GM21619 (cell line): ENCODE measurements at regions not wholly inside any gene's neighbourhood (a gene's known extent, or its start where the extent isn't known, plus 50 kb on each side); places are given as distances from the start of the nearest gene placed in this dataset.

Experiments used
- ATAC-seq: cut with Tn5 transposase; IDR thresholded peaks from one replicate; pipeline ENCODE4 v1.9.1; 2021; ENCODE audit not compliant: unreplicated experiment

DNA sequence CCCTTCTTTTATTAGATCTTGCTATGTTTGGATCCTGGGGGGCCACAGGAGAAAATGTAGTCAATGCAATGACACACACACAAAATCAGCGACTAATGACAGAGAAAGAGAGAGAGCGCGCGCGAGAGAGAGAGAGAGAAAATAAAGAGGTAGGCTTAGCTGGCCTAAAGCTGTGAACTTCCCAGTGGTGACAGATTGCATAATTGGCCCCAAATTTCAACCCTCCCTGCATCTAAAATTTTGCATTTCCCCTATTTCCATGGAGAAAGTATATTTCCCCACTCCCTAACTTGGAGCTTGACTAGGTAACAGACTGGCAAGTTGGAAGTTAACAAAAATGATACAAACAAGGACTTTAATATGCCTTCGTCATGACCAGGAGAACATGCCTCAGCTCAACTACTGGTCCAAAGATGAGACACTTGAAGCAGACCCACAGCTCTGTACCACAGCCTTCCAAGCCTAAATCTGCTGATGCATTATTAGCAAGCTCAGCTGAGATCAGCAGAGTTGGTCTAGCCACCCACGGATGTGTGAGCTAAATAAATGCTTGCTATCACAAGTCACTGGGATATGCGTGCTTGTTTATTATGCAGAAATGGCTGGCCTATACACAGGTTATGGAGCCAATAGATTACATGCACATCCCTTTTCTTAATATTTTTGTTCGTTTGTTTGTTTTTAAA is 118.1 kb upstream of the PRDM1 start:
- ATAC-seq: no peak

DNA sequence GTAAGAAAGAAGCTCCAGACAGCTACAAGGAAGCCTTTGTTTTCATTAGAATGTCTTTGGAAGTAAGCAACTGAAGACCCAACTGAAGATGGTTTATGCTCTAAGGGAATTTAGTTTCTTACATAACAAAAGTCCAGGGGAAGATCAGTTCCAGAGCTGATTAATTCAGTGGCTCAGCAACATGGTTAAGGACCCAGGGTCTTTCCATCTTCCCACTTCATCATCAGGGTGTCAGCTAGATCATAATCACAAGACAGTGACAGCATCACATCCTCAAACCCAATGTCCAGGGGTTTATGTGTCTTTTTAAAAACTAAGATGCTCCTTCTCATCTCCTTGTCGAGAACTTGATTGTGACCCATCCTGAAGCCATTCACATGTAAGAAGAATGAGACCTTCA is 119.7 kb upstream of the PRDM1 start:
- ATAC-seq: no peak

DNA sequence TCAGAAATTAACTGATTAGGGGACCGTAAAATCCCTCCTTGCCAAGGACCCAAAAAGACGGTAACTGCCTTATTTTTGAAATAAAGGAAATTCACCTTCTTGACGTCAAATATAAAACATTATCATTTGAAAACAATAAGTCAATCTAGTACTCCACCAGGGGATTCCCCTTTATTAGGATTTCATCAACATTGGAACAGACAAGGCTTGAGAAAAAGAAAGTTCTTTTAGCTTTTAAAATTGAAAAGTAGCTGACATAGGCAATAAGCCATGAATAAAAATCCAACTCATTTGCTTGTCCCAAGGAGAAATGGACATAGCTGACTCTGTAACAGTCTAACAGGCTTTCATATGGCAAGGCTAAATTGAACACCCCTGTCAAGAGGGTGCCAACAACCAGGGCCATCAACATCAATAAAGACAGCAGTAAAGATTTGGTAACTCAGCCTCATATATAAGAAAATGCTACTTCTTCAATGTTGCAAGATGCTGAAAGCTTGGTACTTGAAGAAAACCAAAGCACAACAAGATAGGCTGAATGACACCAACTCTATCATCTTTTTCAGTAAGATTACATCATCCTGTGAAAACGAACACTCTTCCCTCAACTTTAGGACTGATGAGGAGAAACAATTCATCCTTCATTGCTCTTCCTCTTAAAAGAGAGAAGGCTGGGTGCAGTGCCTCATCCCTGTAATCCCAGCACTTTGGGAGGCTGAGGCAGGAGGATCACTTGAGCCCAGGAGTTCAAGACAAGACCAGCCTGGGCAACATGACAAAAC is 121.0 kb upstream of the PRDM1 start:
- ATAC-seq: no peak

DNA sequence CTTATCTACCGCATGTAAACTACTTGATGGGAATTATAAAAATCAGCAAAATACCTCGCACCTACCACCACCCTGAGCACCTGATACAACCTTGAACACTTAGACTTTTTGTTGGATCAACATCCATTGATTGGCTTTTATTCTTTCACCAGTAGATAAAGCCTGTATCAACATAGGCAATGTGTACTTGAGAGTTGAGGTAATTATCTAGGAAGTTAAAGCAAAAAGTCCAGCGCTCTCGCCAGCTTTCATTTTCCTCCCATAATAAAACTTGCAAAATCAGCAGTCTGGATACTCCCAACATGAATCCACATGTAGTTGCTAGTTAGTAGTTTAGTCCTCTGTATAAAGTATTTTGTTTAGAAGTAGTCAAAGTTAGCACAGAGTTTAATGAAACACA is 132.0 kb upstream of the PRDM1 start:
- no peak for ATAC-seq

DNA sequence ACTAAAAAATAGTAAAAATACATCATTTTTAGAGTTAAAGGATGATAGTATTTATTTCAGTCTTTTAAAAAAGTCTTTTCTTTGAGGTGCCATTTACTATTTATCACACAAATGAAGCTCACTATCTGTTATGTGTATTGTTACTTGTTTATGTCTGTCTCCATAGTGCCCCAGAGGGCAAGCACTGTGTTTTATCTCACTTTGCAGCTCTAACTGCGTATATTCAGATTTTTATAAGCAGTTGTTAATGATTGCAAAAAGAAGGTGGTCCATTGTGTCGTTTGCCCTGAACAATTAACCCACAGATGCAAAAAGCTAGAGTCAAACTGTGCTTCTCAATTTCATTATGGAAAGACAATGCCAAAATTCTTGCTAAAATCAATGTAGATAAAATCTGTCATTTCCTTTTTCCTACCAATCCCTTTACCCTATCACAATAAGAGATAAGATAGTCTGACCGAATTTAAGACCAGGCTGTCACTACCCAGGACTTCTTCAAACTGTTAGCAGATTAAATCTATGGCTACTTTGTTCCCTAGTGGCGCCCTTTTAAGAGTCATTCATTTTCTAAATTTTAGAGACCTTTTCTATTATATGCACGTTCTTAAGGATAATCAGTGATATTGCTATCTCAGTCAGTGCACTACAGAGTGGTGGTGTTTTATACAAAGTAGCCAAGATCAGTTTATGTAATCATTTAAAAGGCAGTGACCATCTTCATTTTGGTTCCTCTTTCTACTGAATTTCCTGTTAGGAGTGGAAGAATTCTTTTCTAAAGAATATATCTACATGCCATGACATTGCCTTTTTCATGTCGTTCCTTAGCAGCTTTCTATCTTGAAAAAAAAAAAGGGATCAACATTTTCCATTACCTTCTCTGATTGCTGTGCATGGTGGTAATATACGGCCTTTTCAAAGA is 133.1 kb upstream of the PRDM1 start:
- ATAC-seq: no peak

DNA sequence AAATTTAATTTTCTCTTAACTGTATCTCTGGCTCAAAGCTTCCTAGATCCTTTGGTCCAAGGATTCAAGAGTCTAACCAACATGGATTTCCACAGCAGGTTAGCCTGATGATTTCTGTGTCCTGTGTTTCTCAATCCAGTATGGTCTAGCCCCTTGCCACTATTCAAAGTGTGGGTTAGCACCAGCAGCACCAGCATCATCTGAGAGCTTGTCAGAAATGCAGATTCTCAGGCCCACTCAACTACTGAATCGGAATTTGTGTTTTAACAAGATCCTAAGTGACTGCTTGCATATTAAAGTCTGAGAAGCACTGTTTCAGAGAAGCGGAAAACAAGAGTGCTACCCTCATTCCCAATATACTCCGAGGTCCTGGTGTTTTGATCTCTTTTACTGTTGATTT is 133.8 kb upstream of the PRDM1 start:
- no peak for ATAC-seq

DNA sequence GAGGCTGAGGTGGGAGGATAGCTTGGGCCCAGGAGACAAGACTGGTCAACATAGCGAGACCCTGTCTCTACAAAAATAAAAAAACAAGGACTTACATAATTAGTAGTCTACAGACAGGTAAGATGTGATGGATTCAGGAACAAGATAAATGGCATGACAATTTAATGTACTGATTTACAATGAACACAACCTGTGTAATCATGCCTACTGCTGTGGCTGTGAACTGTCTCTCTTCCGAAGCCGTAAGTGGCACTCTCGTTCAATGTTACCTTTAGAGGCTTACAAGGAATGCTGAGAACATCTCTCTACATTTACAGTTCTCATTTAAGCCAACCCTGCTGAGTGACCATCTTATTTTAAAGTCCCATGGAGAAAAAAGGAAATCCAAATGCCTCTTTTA is 134.8 kb upstream of the PRDM1 start:
- no peak for ATAC-seq

DNA sequence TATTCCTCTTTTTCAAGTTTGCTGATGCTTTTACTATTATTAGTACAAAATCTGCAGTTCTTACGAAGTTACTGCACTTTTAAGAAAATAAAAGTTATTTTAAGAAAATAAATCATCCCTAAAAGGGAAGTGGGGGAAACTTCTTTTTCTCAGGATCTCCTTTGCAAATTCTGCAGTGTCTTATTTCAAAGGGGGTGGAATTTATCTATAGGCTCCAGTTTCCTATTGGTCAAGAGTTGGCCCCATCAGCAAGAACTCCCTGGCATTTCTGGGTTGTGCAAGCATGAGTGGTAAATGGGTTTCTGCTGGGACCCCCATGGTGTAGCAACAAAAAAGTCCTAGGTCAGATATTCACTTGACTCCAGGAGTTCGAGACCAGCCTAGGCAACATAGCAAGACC is 136.3 kb upstream of the PRDM1 start:
- ATAC-seq: no peak

DNA sequence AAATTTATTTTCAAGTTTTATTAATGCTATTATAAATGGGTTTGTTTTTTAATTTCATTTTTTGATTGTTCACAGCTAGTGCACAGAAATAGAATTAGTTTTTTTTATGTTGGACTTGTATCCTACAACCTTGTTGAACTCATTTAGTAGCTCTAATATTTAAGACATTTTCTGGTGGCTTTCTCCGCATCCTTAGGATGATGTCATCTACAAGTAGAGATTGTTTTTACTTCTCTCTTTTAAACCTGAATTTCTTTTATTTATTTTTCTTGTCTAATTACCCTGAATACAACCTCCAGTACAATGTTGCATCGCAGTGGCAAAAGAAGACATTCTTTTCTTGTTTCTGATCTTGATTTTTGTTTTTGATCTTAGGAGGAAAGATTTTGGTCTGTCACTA is 142.6 kb upstream of the PRDM1 start:
- no peak for ATAC-seq

DNA sequence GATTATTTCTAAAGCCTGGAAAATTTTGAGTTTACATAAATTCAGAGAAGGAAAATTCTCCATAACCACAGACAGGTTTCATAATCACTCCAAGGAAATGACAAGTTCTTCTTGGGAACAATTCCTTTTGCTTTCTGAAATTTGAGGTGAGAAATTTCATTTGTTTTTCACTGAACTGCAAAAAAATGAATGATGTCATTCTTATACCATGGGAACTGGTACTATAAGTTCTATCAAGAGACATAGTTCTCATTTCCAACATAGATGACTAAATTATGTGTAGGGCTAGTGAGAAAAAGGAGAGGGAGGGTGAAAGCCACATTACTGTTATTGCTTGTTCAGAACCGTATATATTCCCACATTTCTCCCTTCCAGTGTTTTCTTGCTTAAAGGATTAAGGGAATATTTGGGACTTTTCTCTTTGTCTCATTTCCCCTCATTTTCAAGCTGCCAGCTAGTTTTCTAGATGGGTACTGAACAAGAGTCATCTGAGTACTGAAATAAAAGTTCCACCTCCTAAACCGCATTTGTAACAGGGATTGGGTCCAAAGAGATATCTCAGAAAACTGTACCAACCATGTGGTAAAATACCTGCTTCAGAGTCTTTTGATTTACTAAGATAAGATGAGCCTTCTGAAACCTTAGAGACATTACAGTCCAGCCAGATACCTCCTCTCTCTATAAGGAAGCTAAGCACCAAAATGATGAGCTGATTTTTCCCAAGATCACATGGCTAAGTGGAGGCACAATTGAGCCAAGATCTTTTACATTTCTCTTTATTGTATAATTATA is 144.3 kb upstream of the PRDM1 start:
- no peak for ATAC-seq

DNA sequence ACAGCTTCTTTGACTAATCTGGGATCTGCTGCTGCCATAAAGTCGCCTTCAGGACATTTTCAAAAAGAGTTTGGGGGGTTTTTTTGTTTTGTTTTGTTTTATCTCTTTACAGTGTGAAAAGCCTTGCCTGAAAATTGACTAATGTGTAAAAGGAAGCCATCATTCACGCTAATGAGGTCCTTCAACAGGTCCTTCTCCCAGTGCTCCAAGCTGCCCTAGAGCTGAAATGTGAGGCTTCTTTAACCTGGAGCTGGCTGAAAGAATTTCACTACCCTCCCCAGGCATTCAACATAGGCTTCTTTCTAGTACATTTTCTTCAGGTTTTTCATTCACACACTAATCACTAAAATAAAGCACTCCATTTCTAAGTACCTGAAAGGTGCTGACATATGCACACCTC is 145.1 kb upstream of the PRDM1 start:
- ATAC-seq: no peak

DNA sequence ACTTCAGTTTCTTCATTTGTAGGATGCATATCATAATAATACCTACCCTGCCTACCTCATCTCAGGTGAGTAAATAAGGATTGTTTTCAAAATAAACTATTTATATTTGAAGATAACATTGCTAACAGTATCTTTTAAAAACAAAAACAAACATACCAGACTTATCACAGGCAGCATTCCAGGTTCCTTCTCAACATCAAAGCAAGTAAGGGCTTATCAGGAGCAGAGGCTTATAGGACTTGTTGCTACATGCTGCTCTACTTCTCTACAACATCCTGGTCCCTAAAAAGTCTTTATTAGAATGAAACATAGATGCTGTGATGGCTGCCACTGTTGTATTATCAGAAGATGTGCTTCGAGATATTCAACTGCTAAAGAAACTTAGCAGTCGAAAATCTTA is 149.2 kb upstream of the PRDM1 start:
- no peak for ATAC-seq

DNA sequence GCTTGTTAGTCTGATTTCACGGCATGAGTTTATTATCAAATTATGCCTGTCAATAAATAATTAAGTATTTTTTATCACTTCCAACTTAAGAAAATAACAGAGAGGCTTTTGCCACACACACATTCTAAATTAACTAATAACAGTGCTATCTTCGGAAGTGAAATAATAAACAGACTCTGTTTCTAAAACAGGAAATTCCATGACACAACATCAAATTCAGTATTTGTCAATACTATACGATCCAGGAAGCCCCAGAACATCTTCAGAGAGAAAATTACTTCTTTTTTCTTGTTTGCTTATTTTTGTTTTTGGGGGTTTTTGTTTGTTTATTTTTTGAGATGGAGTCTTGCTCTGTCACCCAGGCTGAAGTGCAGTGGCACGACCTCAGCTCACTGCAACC is 150.7 kb upstream of the PRDM1 start:
- ATAC-seq: no peak

DNA sequence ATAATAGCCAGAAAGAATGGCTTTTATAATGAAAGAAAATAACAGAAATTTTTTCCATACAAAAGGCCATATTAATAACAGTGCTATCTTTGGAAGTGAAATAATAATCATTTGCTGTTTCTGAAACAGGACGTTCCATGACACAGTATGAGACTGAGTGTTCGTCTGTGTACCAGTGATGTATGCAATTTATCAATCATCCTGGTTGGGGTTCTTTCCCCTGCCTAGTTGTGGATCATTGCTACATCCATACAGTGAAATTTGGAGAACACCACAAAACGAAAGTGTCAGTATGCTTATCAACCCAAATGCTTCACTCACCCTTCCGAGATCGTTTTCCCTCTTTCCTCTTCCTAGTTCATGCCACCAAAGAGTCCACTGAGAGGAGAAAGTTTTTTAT is 151.4 kb upstream of the PRDM1 start:
- ATAC-seq: no peak

DNA sequence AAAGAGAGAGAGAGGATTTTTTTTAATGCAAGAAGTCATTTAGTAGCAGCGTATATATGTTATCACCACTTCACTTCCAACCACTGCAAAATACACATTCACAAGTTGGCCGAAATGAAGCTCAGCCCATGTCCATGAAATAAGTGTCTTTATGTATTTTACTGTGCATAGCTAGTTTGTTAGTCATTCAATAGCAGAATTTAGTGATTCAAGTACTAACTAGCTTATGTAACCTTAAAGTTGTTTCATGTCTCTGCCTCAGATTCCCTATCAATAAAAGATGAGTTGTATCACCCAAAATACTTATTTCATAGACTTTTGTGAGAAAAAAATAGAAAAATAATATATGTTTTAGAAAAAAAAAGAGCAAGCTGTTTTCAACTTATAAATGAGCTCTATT is 153.7 kb upstream of the PRDM1 start:
- no peak for ATAC-seq

DNA sequence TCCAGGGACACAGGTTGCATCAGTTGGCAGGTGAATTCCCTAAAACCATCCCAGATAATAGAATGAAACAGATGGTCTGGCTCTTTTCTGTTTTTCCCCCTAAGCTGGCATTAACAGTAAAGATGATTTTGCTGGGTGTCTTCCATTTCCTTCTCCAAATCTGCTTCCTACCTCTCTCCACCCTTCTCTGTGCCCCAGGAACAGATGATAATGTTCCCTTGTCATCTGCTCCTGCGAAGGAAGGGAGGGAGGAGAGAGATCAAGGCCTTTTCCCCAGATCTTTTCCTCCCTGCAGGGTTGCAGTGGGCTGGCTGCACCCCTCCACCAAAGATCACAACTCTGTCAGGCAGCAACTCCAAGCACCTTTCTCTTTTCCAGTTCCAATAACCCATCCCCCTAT is 156.5 kb upstream of the PRDM1 start:
- ATAC-seq: no peak

DNA sequence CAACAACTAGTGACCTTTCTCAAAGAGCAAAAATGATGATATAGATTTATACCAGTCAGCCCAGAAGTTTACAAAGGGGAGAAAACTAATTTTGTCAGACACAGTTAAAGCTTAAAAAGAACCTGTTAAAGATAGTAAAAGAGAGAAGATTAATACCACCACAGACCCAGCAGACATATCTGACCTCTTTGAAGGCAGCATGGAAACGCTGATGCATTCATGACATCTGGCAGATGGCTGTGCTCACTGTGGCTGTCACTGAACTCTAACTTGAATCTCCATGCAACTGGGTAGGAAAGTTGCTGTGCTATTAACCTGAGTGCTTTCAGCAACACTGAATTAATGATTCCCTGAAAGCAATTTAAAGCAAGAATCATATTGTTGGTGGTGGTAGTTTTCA is 159.8 kb upstream of the PRDM1 start:
- no peak for ATAC-seq

DNA sequence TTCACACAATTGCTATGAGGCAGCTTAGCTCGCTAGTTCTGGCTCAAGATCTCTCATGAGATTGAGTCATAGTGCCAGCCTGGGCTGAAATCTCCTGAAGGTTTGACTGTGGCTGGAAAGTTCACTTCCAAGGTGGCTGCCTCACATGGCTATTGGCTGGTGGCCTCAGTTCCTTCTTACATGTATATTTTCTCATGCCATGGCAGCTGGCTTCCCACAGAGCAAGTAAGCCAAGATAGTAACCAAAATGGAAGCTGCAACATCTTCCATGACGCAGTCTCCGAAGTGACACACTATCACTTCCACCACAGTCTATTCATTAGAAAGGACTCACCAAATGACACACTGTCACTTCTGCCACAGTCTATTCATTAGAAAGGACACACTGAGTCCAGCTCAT is 160.4 kb upstream of the PRDM1 start:
- ATAC-seq: no peak

DNA sequence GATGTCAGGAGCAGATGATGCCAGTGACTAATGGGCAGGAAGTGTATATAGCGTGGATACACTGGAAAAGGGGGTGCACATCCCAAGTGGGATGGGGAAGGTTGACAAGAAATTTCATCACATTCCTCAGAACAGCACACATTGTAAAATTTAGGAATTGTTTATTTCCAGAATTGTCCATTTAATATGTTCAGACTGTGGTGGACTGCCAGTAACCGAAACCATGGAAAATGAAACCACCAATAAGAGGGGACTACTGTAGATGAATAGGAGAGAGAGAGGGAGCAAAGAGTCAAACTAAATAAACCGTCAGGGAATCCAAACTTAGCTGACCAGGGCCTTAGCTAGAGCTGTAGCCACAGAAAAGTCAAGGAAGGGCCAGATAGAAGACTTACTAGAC is 164.4 kb upstream of the PRDM1 start:
- no peak for ATAC-seq

DNA sequence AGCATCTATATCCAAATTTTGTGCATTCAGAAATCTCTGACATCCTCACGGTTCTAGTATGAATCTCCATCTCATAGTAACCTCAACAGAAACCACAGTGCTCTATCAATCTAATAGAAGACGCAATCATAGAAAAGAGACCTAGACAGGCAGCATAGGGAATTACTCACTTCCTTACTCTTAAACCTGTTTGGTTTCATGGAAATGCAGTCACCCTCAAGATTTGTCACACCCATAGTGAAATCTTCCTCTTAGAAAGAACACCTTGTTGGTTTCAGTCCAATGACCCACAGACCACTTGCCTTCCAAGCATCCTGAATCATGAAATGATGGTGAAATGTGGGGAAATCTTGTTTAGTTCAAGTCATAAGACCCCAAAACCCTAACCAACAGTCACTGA is 166.1 kb upstream of the PRDM1 start:
- no peak for ATAC-seq
